NCI-H524 (cell line): ENCODE measurements at regions not wholly inside any gene's neighbourhood (a gene's known extent, or its start where the extent isn't known, plus 50 kb on each side); places are given as distances from the start of the nearest gene placed in this dataset.

Experiments
- DNase-seq, 2 experiments: peaks; one replicate each; lab custom pipeline; 2025; lab: John Stamatoyannopoulos, UW

DNA sequence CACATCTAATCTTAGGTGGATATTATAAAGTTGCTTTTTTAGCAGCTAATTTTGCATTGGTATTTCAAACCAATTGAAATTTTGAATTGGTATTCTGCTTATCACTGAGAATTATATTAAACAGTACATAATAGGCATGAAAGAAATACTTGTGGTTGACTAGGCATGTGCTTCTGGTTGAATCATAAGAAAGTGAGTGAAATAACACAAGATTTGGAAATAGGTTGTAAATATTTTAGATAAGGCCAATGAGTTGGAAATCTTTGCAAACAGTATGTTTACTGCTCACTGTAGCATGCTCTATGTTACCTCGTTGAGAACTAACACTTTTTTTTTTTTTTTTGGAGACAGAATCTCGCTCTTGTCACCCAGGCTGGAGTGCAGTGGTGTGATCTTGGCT is 66.8 kb upstream of the RFC3 start:
- no peak for DNase-seq

DNA sequence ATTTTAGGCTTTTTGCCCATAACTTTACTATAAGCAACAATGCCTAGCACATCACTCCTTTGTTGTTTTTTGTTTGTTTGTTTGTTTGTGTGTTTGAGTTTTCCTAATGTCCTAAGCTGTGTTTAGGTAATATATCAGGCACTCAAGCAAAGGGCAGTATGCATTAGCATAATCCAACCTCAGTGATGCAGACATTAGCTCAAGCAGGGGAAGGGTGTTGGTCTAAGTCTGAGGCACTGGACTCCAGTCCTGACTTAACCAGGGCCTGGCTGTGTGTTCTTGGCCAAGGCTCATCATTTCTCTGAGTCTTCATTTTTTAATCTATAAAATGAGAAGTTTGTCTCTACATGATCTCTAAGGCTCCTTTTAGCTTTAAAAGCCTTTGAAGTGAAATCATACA is 65.9 kb upstream of the RFC3 start:
- no peak for DNase-seq

DNA sequence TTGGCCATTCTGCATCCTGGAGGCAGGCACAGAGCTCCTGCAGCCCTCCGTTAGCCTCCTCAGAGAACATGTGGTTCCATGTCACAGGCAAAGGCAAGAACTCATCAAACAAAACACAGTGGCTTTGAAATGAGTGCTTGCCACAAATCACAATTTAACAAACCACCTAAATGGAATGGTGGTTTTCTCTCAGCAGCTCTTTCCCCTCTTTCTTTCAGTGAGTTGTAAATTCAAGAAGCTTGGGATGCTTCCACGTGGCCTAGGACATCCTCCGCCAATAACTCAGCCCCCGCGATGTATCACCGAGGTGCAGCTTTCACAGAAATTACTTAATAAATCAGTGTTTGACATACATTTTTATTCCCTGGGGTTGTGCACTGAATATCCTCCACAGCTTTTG is 65.4 kb upstream of the RFC3 start:
- no peak for DNase-seq

DNA sequence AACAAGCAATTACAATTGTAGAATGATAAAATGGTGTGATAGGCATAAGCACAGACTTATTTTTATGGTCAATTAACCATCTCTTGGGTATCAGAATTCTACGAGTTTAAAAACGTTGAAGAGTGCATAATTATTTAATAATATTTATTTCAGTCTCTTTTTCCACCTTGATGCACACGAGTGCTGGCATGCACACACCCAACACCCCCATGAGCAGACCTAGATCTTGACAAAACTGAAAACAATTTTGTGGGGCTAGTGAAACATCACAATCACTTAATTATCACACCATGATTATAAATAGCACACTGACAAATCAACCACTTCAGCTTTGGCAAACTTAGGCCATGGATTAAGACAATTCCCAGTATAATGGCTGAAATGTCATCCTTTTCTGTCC is 61.0 kb upstream of the RFC3 start:
- DNase-seq, result no peak

DNA sequence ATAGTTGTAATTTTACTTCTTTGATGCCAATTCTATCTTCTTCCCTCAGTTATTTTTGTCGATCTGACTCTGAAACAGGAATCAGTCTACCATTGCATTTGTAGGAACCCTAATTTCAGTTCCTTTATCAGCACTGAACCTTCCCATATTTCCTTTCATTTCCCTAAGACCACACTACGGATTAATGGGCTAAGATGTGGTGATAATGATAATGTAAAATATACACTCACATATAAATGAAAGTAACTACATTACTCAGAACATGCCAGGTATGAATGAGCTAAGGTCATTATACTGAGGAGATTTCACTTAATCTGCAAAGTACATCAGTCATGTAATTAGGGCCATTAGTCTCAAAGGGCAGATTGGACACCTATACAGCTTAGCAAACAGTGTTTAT is 60.2 kb upstream of the RFC3 start:
- no peak for DNase-seq

DNA sequence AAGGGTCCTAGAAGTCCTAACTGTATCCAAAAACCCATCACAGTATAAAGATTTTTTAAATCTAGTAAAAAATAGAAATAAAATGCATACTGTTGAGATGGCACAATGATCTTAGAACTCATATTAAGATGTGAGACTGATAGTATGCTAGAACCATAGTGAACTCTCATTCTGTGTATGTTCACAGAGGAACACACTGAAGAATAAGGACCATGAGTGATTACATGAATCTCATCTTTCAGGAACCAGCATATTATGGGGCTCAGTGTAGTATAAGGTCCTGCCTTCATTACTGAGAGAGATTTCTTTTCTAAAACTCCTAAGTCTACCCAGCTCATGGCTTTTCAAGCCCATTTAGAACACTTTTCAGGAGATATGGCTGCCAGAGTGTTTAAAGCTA is 59.8 kb upstream of the RFC3 start:
- DNase-seq, result no peak

DNA sequence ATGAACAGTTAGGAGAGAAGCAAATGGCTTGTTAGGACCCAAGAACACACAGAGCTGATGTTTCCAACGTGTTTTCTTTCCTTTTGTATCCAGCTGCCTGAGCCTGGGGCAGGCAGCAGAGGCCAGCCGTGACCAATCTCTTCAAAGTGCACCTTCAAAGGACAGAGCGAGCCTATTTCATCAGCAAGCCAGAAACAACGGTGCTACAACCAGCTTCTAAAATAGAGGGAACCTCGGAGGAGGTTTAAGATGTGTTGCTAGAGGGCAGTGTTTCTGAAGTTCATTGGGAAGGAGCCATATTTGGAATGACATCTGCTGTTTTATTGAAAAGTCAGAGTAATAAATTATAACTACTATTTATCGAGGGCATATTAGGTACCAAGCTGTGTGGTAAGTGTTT is 56.2 kb upstream of the RFC3 start:
- DNase-seq, result peak; percentile 38 to 78

DNA sequence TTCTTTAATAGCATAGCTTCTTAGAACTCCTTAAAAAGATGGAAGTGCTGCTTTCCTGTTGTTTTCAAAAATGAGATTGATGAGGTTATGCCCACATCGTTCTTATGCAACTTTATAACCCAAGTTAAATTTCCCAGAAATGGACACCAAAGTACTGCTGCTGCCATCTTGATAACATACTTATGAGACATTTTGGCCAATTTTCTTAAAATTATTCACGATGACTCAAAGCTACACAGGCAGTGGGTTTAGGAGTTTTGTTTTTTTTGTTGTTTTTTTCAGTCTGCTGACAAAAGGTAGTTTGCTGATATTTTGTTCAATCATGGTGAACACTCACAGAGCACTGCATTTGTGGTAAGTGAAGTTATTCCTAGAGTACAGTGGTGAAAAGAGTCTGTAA is 54.9 kb upstream of the RFC3 start:
- DNase-seq, result no peak

DNA sequence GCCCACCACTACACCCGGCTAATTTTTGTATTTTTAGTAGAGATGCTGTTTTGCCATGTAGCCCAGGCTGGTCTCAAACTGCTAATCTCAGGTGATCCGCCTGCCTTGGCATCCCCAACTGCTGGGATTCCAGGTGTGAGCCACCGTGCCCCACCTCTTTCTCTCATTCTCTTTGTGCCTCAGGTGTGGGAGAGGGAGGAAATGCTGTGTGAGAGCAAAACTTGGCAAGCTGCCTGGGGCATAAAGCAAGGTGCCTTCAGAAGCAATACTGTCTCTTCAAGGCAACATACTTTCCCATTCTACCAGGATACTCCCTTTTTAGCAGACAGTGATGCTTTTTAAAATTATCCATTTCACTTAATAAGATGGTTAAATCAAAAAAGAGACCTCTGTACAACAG is 53.2 kb upstream of the RFC3 start:
- no peak for DNase-seq

DNA sequence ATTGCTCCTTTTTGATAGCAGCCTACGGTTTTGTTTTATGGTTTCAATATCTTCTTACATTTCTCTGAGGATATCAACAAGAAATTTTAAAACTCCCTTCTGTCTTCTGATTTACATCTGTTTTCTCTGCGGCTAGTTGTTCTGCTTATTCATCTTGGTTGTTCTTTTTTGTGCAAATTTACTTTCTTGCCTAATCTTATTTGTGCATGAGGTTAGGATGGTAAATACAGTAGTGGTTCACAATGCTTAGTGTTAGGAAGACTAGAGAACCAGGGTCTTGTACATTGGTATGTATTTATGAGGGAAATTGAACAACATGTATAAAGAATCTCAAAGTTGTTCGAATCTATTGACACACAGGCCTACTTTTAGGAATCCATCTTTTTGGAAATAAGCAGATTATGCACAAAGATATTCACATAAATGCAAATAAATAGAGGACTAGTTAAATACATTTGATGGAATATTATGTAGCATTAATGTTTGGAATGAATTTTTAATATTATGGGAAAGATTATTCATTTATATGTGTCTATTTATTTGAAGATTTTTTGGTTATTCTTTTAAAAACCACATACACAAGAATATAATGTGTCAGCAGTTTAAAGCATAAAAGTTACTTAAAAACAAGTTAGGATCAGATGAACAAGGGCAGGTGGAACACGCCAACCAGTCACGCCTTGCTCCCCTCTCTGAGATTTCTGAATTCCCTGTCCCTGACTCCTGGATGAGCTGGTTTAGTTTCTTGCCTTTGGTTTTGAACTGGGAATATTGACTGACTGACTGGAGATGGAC is 51.4 kb upstream of the RFC3 start:
- no peak for DNase-seq

DNA sequence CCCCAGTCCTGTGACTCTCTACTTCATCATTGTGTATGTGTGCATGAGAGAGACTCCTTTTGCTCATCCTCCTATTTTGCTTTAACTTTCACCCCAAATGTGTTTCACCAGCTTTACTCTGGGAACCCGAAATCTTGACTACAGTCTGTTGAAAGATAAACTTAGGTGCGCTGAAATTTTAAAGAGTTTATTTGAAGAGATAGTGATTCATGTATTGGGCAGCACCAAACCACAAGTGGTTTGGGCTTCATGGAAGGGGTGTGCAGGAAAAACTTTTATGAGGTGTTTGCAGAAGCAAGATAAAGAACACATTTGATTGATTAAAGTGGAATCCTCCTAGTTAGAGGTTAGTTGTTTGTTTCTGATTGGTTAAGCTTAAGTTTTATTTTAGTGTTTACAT is 50.8 kb upstream of the RFC3 start:
- DNase-seq, result no peak
